ENCODE measurements at regions not wholly inside any gene's neighbourhood (a gene's known extent, or its start where the extent isn't known, plus 50 kb on each side); places are given as distances from the start of the nearest gene placed in this dataset.

- ATAC-seq (no peak), FAIRE-seq (no peak), DNase-seq (no peak)
- no peaks in the 10 kb centered on the region for H3K27me3 ChIP-seq
- no peak for TF ChIP-seq CTCF (IDR thresholded peaks at IDR 0.05)
- H3K9me3 ChIP-seq: no peaks in the 10 kb centered on the region
- H3K27ac ChIP-seq: no peak overlapping the region
- H3K4me3 ChIP-seq: no peak overlapping the region
- H3K36me3 ChIP-seq: no peaks in the 10 kb centered on the region
- intact Hi-C loops (cut with DNase I): no loop called here
- H3K4me1 ChIP-seq: no peaks in the 10 kb centered on the region
- 21 to 27% methylated on average over 1 of the region's 1 CpG for WGBS, 2 donors
These were observed 137.9 kb upstream of the POU1F1 start for GRCh38 chr3:87414271-87414670.

GRCh38 chr3:87413814-87414213 is 137.4 kb upstream of the POU1F1 start:
- no peak overlapping the region for H3K27ac ChIP-seq
- H3K4me3 ChIP-seq: no peak overlapping the region
- no peaks in the 10 kb centered on the region for H3K27me3 ChIP-seq
- H3K4me1 ChIP-seq: no peaks in the 10 kb centered on the region
- TF ChIP-seq CTCF (IDR thresholded peaks at IDR 0.05): no peak
- no peak for FAIRE-seq
- no peaks in the 10 kb centered on the region for H3K36me3 ChIP-seq
- no peak for DNase-seq
- H3K9me3 ChIP-seq: no peaks in the 10 kb centered on the region
- intact Hi-C loops (cut with DNase I): no loop called here
- ATAC-seq: no peak
- whole genome bisulfite sequencing, 2 donors: 29 to 43% methylated on average over 3 of the region's 3 CpGs

DNA sequence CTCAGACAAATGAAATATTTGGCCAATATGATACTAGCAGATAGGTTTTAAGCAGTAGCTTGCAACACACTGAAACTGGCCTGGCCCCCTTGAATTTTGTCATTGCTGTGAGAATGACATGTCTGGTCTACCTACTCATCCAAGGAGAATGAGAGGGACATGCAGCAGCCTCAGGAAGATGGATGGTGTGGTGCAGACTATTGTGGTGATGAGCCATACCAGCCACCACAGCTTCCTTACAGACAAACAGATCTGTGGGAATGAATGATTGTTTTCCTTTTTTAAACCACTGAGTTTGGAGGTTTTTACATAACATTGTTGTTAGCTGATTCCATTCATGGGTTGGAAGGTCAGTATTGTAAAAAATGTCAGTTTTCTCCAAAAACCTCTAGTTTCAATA is 133.7 kb upstream of the POU1F1 start:
- Histone ChIP-seq H3K36me3 (no peaks in the 10 kb centered on the region), H3K4me1 (no peaks in the 10 kb centered on the region), H3K27ac (no peak overlapping the region), H3K27me3 (no peaks in the 10 kb centered on the region), H3K9me3 (no peaks in the 10 kb centered on the region), H3K4me3 (no peak overlapping the region)
- TF ChIP-seq CTCF (IDR thresholded peaks at IDR 0.05): no peak
- ATAC-seq (no peak), DNase-seq (no peak), FAIRE-seq (no peak)
- intact Hi-C loops (cut with DNase I): no loop called here

DNA sequence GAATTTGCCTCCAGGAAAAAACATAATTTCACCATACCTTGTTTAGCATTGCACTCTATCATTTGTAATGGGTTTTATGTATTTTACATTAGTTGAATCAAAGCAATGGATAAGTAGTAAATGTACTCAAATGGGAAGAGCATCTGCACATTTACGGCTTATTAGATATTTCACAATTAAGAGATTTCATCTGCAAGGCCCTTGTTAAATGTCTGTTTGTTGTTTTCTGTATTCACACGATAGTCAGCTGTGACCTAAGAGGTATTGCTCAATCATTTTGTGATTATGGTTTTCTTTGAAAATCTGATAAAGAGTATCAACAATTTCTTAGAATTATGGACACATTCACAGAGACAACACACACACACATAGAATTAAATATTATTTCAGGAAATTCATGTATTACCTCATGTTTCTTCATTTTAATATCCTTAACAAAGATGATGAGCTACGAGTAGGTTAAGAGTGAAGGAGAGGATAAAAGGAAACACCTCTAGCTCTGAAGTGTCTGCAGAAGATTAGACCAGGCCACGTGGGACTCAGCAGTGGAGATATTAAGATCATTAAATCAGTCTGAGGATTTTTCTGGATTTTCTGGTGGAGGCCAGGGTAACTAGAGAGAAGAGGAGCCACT is 121.9 kb upstream of the POU1F1 start:
- ATAC-seq: no peak
- intact Hi-C loops (cut with DNase I): no loop called here
- Histone ChIP-seq H3K4me1 (no peaks in the 10 kb centered on the region), H3K36me3 (no peaks in the 10 kb centered on the region), H3K9me3 (no peaks in the 10 kb centered on the region), H3K27ac (no peak overlapping the region), H3K4me3 (no peak overlapping the region), H3K27me3 (no peaks in the 10 kb centered on the region)
- WGBS, 2 donors: 38 to 52% methylated on average over 4 of the region's 4 CpGs
- TF ChIP-seq CTCF (IDR thresholded peaks at IDR 0.05): no peak
- no peak for FAIRE-seq
- DNase-seq: no peak

GRCh38 chr3:87397211-87397610 is 120.8 kb upstream of the POU1F1 start:
- no peaks in the 10 kb centered on the region for H3K36me3 ChIP-seq
- ATAC-seq (no peak), DNase-seq (no peak), FAIRE-seq (no peak)
- no peak overlapping the region for H3K27ac ChIP-seq
- H3K9me3 ChIP-seq: no peaks in the 10 kb centered on the region
- intact Hi-C loops (cut with DNase I): no loop called here
- no peaks in the 10 kb centered on the region for H3K4me1 ChIP-seq
- 65 to 75% methylated on average over 2 of the region's 2 CpGs for WGBS, 2 donors
- TF ChIP-seq CTCF (IDR thresholded peaks at IDR 0.05): no peak
- H3K4me3 ChIP-seq: no peak overlapping the region
- H3K27me3 ChIP-seq: no peaks in the 10 kb centered on the region

Measured in pancreas (tissue), 10 donors.